T-helper 2 cell treated with Interferon-gamma antibody and Interleukin-4, amounts not matched to agents 5 μg/mL and 100 μg/mL, for 36 hours (primary cell): ENCODE measurements at regions not wholly inside any gene's neighbourhood (a gene's known extent, or its start where the extent isn't known, plus 50 kb on each side); places are given as distances from the start of the nearest gene placed in this dataset.

Experiments used
- DNase-seq: peaks from one replicate; pipeline ENCODE4 v3.0.0; 2021; ENCODE audit warnings: low spot score
- H3K27ac Mint-ChIP-seq: one replicate; pipeline ENCODE4 v1.8.0; 2021; ENCODE audit warnings: mild to moderate bottlenecking, mixed read lengths
- H3K27me3 Mint-ChIP-seq: one replicate; pipeline ENCODE4 v1.8.0; 2021; ENCODE audit warnings: low read depth, mixed read lengths
- H3K36me3 Mint-ChIP-seq: one replicate; pipeline ENCODE4 v1.8.0; 2021; ENCODE audit warnings: low read depth, mixed read lengths
- H3K4me1 Mint-ChIP-seq: one replicate; pipeline ENCODE4 v1.8.0; 2021; ENCODE audit warnings: low read depth, mixed read lengths
- H3K4me3 Mint-ChIP-seq: one replicate; pipeline ENCODE4 v1.8.0; 2022; ENCODE audit warnings: mild to moderate bottlenecking, moderate library complexity, mixed read lengths
- H3K9me3 Mint-ChIP-seq: one replicate; pipeline ENCODE4 v1.8.0; 2021; ENCODE audit warnings: mixed read lengths

- no peak overlapping the region for H3K4me3 Mint-ChIP-seq
- DNase-seq = no peak
Measured at GRCh38 chr1:81681601-81682266, 119.0 kb upstream of the ADGRL2 start.

GRCh38 chr1:81681114-81681513, 119.6 kb upstream of the ADGRL2 start:
- H3K9me3 Mint-ChIP-seq = no peaks in the 10 kb centered on the region
- no peak overlapping the region for H3K4me3 Mint-ChIP-seq
- H3K27ac Mint-ChIP-seq = no peak overlapping the region
- H3K4me1 Mint-ChIP-seq = no peaks in the 10 kb centered on the region
- DNase-seq = no peak
- H3K27me3 Mint-ChIP-seq = no peaks in the 10 kb centered on the region
- H3K36me3 Mint-ChIP-seq = no peaks in the 10 kb centered on the region

More at GRCh38 chr1:81681601-81682266, 119.0 kb upstream of the ADGRL2 start:
- no peak overlapping the region for H3K27ac Mint-ChIP-seq
- no peaks in the 10 kb centered on the region for H3K4me1 Mint-ChIP-seq
- no peaks in the 10 kb centered on the region for H3K36me3 Mint-ChIP-seq
- no peaks in the 10 kb centered on the region for H3K9me3 Mint-ChIP-seq
- no peaks in the 10 kb centered on the region for H3K27me3 Mint-ChIP-seq

GRCh38 chr1:81679942-81680341, 120.8 kb upstream of the ADGRL2 start:
- H3K36me3 Mint-ChIP-seq = no peaks in the 10 kb centered on the region
- no peak overlapping the region for H3K4me3 Mint-ChIP-seq
- DNase-seq = no peak
- no peaks in the 10 kb centered on the region for H3K27me3 Mint-ChIP-seq
- H3K27ac Mint-ChIP-seq = no peak overlapping the region
- no peaks in the 10 kb centered on the region for H3K4me1 Mint-ChIP-seq
- H3K9me3 Mint-ChIP-seq = no peaks in the 10 kb centered on the region

- no peak for DNase-seq
- Mint-ChIP-seq H3K36me3 (no peaks in the 10 kb centered on the region), H3K27me3 (no peaks in the 10 kb centered on the region), H3K27ac (no peak overlapping the region), H3K4me1 (no peaks in the 10 kb centered on the region), H3K9me3 (no peaks in the 10 kb centered on the region), H3K4me3 (no peak overlapping the region)
Measured at GRCh38 chr1:81678779-81679178, 122.0 kb upstream of the ADGRL2 start.

GRCh38 chr1:81672766-81673165, 128.0 kb upstream of the ADGRL2 start:
- Mint-ChIP-seq H3K27ac (no peak overlapping the region), H3K4me1 (no peaks in the 10 kb centered on the region), H3K36me3 (no peaks in the 10 kb centered on the region), H3K27me3 (no peaks in the 10 kb centered on the region), H3K9me3 (no peaks in the 10 kb centered on the region), H3K4me3 (no peak overlapping the region)
- DNase-seq = no peak

- no peak for DNase-seq
- no peak overlapping the region for H3K27ac Mint-ChIP-seq
- H3K36me3 Mint-ChIP-seq = no peaks in the 10 kb centered on the region
- H3K9me3 Mint-ChIP-seq = no peaks in the 10 kb centered on the region
- H3K4me3 Mint-ChIP-seq = no peak overlapping the region
- H3K4me1 Mint-ChIP-seq = no peaks in the 10 kb centered on the region
- no peaks in the 10 kb centered on the region for H3K27me3 Mint-ChIP-seq
Measured at GRCh38 chr1:81671038-81671437, 129.7 kb upstream of the ADGRL2 start.

- H3K27me3 Mint-ChIP-seq = no peaks in the 10 kb centered on the region
- no peak overlapping the region for H3K27ac Mint-ChIP-seq
- no peak for DNase-seq
Measured at GRCh38 chr1:81670286-81670685, 130.4 kb upstream of the ADGRL2 start.

GRCh38 chr1:81666586-81666985, 134.1 kb upstream of the ADGRL2 start:
- no peaks in the 10 kb centered on the region for H3K36me3 Mint-ChIP-seq
- no peaks in the 10 kb centered on the region for H3K9me3 Mint-ChIP-seq
- H3K27me3 Mint-ChIP-seq = no peaks in the 10 kb centered on the region
- no peak for DNase-seq
- H3K27ac Mint-ChIP-seq = no peak overlapping the region
- H3K4me3 Mint-ChIP-seq = no peak overlapping the region
- H3K4me1 Mint-ChIP-seq = no peaks in the 10 kb centered on the region

More at GRCh38 chr1:81670286-81670685, 130.4 kb upstream of the ADGRL2 start:
- Mint-ChIP-seq H3K4me3 (no peak overlapping the region), H3K9me3 (no peaks in the 10 kb centered on the region), H3K36me3 (no peaks in the 10 kb centered on the region), H3K4me1 (no peaks in the 10 kb centered on the region)

GRCh38 chr1:81664341-81664740, 136.4 kb upstream of the ADGRL2 start:
- no peak overlapping the region for H3K27ac Mint-ChIP-seq
- no peak for DNase-seq
- H3K36me3 Mint-ChIP-seq = no peaks in the 10 kb centered on the region
- no peaks in the 10 kb centered on the region for H3K4me1 Mint-ChIP-seq
- no peaks in the 10 kb centered on the region for H3K27me3 Mint-ChIP-seq
- H3K9me3 Mint-ChIP-seq = no peaks in the 10 kb centered on the region
- H3K4me3 Mint-ChIP-seq = no peak overlapping the region

- Mint-ChIP-seq H3K4me1 (no peaks in the 10 kb centered on the region), H3K4me3 (no peak overlapping the region), H3K36me3 (no peaks in the 10 kb centered on the region)
Measured at GRCh38 chr1:81662913-81663526, 137.7 kb upstream of the ADGRL2 start.

GRCh38 chr1:81660286-81660685, 140.4 kb upstream of the ADGRL2 start:
- H3K4me3 Mint-ChIP-seq = no peak overlapping the region
- no peak for DNase-seq
- no peaks in the 10 kb centered on the region for H3K27me3 Mint-ChIP-seq

More at GRCh38 chr1:81662913-81663526, 137.7 kb upstream of the ADGRL2 start:
- Mint-ChIP-seq H3K27ac (no peak overlapping the region), H3K27me3 (no peaks in the 10 kb centered on the region), H3K9me3 (no peaks in the 10 kb centered on the region)
- no peak for DNase-seq

GRCh38 chr1:81654657-81655056, 146.1 kb upstream of the ADGRL2 start:
- Mint-ChIP-seq H3K4me3 (no peak overlapping the region), H3K36me3 (no peaks in the 10 kb centered on the region), H3K27ac (no peak overlapping the region), H3K4me1 (no peaks in the 10 kb centered on the region), H3K27me3 (no peaks in the 10 kb centered on the region), H3K9me3 (no peaks in the 10 kb centered on the region)
- DNase-seq = no peak

More at GRCh38 chr1:81660286-81660685, 140.4 kb upstream of the ADGRL2 start:
- H3K36me3 Mint-ChIP-seq = no peaks in the 10 kb centered on the region
- no peak overlapping the region for H3K27ac Mint-ChIP-seq
- H3K4me1 Mint-ChIP-seq = no peaks in the 10 kb centered on the region
- no peaks in the 10 kb centered on the region for H3K9me3 Mint-ChIP-seq

GRCh38 chr1:81654147-81654546, 146.6 kb upstream of the ADGRL2 start:
- Mint-ChIP-seq H3K27ac (no peak overlapping the region), H3K4me1 (no peaks in the 10 kb centered on the region), H3K36me3 (no peaks in the 10 kb centered on the region), H3K4me3 (no peak overlapping the region), H3K9me3 (no peaks in the 10 kb centered on the region), H3K27me3 (no peaks in the 10 kb centered on the region)
- no peak for DNase-seq

- Mint-ChIP-seq H3K27ac (no peak overlapping the region), H3K4me1 (no peaks in the 10 kb centered on the region), H3K27me3 (no peaks in the 10 kb centered on the region), H3K4me3 (no peak overlapping the region), H3K9me3 (no peaks in the 10 kb centered on the region), H3K36me3 (no peaks in the 10 kb centered on the region)
- no peak for DNase-seq
Measured at GRCh38 chr1:81650776-81651175, 150.0 kb upstream of the ADGRL2 start.

- no peak overlapping the region for H3K4me3 Mint-ChIP-seq
- peaks cover 6% of the 10 kb centered on the region for H3K9me3 Mint-ChIP-seq
- H3K4me1 Mint-ChIP-seq = no peaks in the 10 kb centered on the region
- H3K27me3 Mint-ChIP-seq = no peaks in the 10 kb centered on the region
- H3K27ac Mint-ChIP-seq = no peak overlapping the region
- H3K36me3 Mint-ChIP-seq = no peaks in the 10 kb centered on the region
- no peak for DNase-seq
Measured at GRCh38 chr1:81635816-81636215, 164.9 kb upstream of the ADGRL2 start.
